ENCODE measurements at regions not wholly inside any gene's neighbourhood (a gene's known extent, or its start where the extent isn't known, plus 50 kb on each side); places are given as distances from the start of the nearest gene placed in this dataset.

GRCh38 chr1:5727191-5727590 is 265.0 kb downstream of the NPHP4 start:
- no peak for TF ChIP-seq CTCF (IDR thresholded peaks at IDR 0.05)
- no peak for TF ChIP-seq POLR2A (IDR thresholded peaks at IDR 0.05)

Measured in body of pancreas (tissue), 4 donors.